ENCODE measurements at regions not wholly inside any gene's neighbourhood (a gene's known extent, or its start where the extent isn't known, plus 50 kb on each side); places are given as distances from the start of the nearest gene placed in this dataset.

- ATAC-seq (no peak), DNase-seq (ENCODE audit: low spot score in 2 of 2) (no peak)
- no peak overlapping the region for H3K27ac Mint-ChIP-seq
- no peaks in the 10 kb centered on the region for H3K36me3 Mint-ChIP-seq
- peaks cover 6 to 7% of the 10 kb centered on the region in 2 donors for H3K9me3 Mint-ChIP-seq
These were observed 579.2 kb upstream of the MGMT start for GRCh38 chr10:128887856-128888255.

GRCh38 chr10:128892005-128892404 is 575.0 kb upstream of the MGMT start:
- Mint-ChIP-seq H3K27ac (no peak overlapping the region), H3K36me3 (no peaks in the 10 kb centered on the region), H3K9me3 (peaks cover 6 to 7% of the 10 kb centered on the region in 2 donors)
- ATAC-seq (no peak), DNase-seq (ENCODE audit: low spot score in 2 of 2) (no peak)

GRCh38 chr10:128894641-128895040 is 572.4 kb upstream of the MGMT start:
- H3K27ac Mint-ChIP-seq = no peak overlapping the region
- no peaks in the 10 kb centered on the region for H3K36me3 Mint-ChIP-seq
- H3K9me3 Mint-ChIP-seq = no peaks in the 10 kb centered on the region
- DNase-seq (ENCODE audit: low spot score in 2 of 2) = no peak
- no peak for ATAC-seq

- Mint-ChIP-seq H3K36me3 (no peaks in the 10 kb centered on the region), H3K27ac (no peak overlapping the region), H3K9me3 (no peaks in the 10 kb centered on the region)
- DNase-seq (ENCODE audit: low spot score in 2 of 2) (no peak), ATAC-seq (no peak)
These were observed 571.6 kb upstream of the MGMT start for GRCh38 chr10:128895473-128895872.

GRCh38 chr10:128896116-128896795 is 570.8 kb upstream of the MGMT start:
- H3K27ac Mint-ChIP-seq = no peak overlapping the region
- H3K36me3 Mint-ChIP-seq = no peaks in the 10 kb centered on the region
- no peaks in the 10 kb centered on the region for H3K9me3 Mint-ChIP-seq
- DNase-seq (ENCODE audit: low spot score in 2 of 2) (no peak), ATAC-seq (no peak)

GRCh38 chr10:128896963-128897362 is 570.1 kb upstream of the MGMT start:
- no peak for ATAC-seq

GRCh38 chr10:128897401-128898129 is 569.5 kb upstream of the MGMT start:
- ATAC-seq (no peak), DNase-seq (ENCODE audit: low spot score in 2 of 2) (no peak)
- no peak overlapping the region for H3K27ac Mint-ChIP-seq
- no peaks in the 10 kb centered on the region for H3K36me3 Mint-ChIP-seq
- H3K9me3 Mint-ChIP-seq = no peaks in the 10 kb centered on the region

More at GRCh38 chr10:128896963-128897362, 570.1 kb upstream of the MGMT start:
- no peaks in the 10 kb centered on the region for H3K9me3 Mint-ChIP-seq
- H3K36me3 Mint-ChIP-seq = no peaks in the 10 kb centered on the region
- H3K27ac Mint-ChIP-seq = no peak overlapping the region
- no peak for DNase-seq (ENCODE audit: low spot score in 2 of 2)

GRCh38 chr10:128898133-128898915 is 568.7 kb upstream of the MGMT start:
- ATAC-seq = no peak
- no peaks in the 10 kb centered on the region for H3K9me3 Mint-ChIP-seq
- H3K36me3 Mint-ChIP-seq = no peaks in the 10 kb centered on the region
- no peak for DNase-seq (ENCODE audit: low spot score in 2 of 2)
- no peak overlapping the region for H3K27ac Mint-ChIP-seq

- ATAC-seq = no peak
- Mint-ChIP-seq H3K9me3 (no peaks in the 10 kb centered on the region), H3K36me3 (no peaks in the 10 kb centered on the region), H3K27ac (no peak overlapping the region)
- no peak for DNase-seq (ENCODE audit: low spot score in 2 of 2)
These were observed 568.2 kb upstream of the MGMT start for GRCh38 chr10:128898916-128899195.

- DNase-seq (ENCODE audit: low spot score in 2 of 2) = no peak
These were observed 566.6 kb upstream of the MGMT start for GRCh38 chr10:128900456-128900855.

GRCh38 chr10:128901236-128901635 is 565.8 kb upstream of the MGMT start:
- DNase-seq (ENCODE audit: low spot score in 2 of 2) = no peak
- no peak for ATAC-seq
- Mint-ChIP-seq H3K9me3 (no peaks in the 10 kb centered on the region), H3K36me3 (no peaks in the 10 kb centered on the region), H3K27ac (no peak overlapping the region)

More at GRCh38 chr10:128900456-128900855, 566.6 kb upstream of the MGMT start:
- no peak overlapping the region for H3K27ac Mint-ChIP-seq
- H3K36me3 Mint-ChIP-seq = no peaks in the 10 kb centered on the region
- no peak for ATAC-seq
- H3K9me3 Mint-ChIP-seq = no peaks in the 10 kb centered on the region

- DNase-seq (ENCODE audit: low spot score in 2 of 2) = no peak
- ATAC-seq = no peak
- no peaks in the 10 kb centered on the region for H3K36me3 Mint-ChIP-seq
- H3K27ac Mint-ChIP-seq = no peak overlapping the region
- H3K9me3 Mint-ChIP-seq = no peaks in the 10 kb centered on the region
These were observed 564.9 kb upstream of the MGMT start for GRCh38 chr10:128902031-128902710.

GRCh38 chr10:128907155-128907941 is 559.7 kb upstream of the MGMT start:
- no peaks in the 10 kb centered on the region for H3K36me3 Mint-ChIP-seq
- H3K27ac Mint-ChIP-seq = no peak overlapping the region
- no peak for ATAC-seq
- peaks cover 0 to 4% of the 10 kb centered on the region in 2 donors for H3K9me3 Mint-ChIP-seq
- no peak for DNase-seq (ENCODE audit: low spot score in 2 of 2)

- ATAC-seq = peak in 1 of 2 donors; percentile 64
- Mint-ChIP-seq H3K36me3 (no peaks in the 10 kb centered on the region), H3K9me3 (peaks cover 0 to 4% of the 10 kb centered on the region in 2 donors), H3K27ac (no peak overlapping the region)
- no peak for DNase-seq (ENCODE audit: low spot score in 2 of 2)
These were observed 558.9 kb upstream of the MGMT start for GRCh38 chr10:128908099-128908498.

- H3K36me3 Mint-ChIP-seq = no peaks in the 10 kb centered on the region
- no peak overlapping the region for H3K27ac Mint-ChIP-seq
- H3K9me3 Mint-ChIP-seq = peaks cover 0 to 4% of the 10 kb centered on the region in 2 donors
- DNase-seq (ENCODE audit: low spot score in 2 of 2) (no peak), ATAC-seq (no peak)
These were observed 558.5 kb upstream of the MGMT start for GRCh38 chr10:128908499-128908898.

GRCh38 chr10:128912568-128913311 is 554.3 kb upstream of the MGMT start:
- ATAC-seq (no peak), DNase-seq (ENCODE audit: low spot score in 2 of 2) (no peak)
- H3K36me3 Mint-ChIP-seq = no peaks in the 10 kb centered on the region
- H3K27ac Mint-ChIP-seq = no peak overlapping the region
- H3K9me3 Mint-ChIP-seq = peaks cover 0 to 4% of the 10 kb centered on the region in 2 donors

Data from activated naive CD4-positive, alpha-beta T cell treated with anti-CD3 and anti-CD28 coated beads, Interleukin-2, amount 50 U/mL, for 72 hours (primary cell).